ENCODE measurements at regions not wholly inside any gene's neighbourhood (a gene's known extent, or its start where the extent isn't known, plus 50 kb on each side); places are given as distances from the start of the nearest gene placed in this dataset.

- DNase-seq (ENCODE audit: low spot score), result no peak
Measured at GRCh38 chr15:70347321-70348225, 249.9 kb upstream of the TLE3 start.

DNA sequence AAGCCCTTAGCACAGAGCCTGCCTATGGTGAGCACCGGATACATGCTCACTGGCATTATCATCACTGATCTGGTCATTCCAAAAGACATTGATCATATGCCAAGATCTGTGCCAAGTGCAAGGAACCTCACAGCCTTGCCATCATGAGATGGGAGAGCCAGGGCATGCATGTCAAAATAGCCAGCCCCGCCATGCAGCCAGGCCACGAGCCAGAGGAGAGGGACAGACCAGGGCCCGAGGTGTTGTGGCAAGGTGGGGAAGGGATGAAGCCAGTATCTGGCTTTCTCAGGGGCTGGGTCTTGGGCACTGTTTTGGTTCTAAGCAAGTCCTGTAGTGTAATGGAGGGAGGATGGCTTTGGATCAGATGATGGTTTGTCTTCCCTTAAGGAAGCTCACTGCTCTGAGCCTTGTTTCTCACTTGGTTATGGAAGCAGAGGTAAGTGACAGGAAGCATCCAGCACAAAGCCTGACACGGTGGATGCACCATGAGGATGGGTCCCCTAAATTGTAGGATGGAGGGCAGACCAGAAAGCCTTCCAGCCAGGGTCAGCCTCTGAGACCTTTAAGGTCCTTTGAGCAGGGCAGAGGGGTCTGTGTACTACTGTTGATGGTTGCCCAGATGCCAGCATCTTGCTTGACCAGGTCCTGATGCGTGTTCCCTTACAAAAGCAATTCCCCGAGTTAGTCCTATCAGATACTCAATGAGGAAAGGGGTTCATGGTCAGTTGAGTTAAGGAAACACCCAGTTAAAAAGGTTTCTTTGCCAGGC, 247.7 kb upstream of the TLE3 start:
- DNase-seq (ENCODE audit: low spot score), result no peak

GRCh38 chr15:70344666-70345065, 246.9 kb upstream of the TLE3 start:
- DNase-seq (ENCODE audit: low spot score), result no peak

DNA sequence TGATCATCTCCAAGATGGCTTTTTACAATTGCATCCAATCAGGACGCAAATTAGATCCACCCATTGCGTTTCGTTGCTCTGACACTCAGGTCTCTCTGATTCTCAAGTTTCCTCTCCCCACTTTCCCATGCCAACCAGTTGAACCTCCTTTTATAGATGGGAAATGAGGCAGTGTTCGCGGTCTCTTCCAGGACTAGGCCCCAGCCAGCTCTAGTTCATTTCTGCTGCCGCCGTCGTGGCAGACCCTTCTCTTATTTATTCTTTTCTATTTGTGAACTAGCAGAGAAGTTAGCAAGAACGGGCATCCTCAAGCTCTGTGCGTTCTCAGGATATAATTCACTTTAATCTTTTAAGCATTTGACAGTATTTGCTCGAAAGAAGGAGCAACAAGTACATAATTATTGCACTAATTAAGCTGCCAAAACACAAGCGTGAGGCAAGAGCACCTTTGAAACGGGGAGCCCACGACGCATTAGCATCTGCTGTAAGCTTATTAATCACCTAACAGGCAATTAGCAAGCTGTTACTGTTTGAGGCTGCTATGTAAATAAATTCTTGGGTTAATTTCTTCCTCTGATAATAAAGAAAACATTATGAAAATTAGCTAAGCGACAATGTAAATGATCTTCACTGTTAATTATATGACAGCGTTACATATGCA, 246.4 kb upstream of the TLE3 start:
- no peak for DNase-seq (ENCODE audit: low spot score)

DNA sequence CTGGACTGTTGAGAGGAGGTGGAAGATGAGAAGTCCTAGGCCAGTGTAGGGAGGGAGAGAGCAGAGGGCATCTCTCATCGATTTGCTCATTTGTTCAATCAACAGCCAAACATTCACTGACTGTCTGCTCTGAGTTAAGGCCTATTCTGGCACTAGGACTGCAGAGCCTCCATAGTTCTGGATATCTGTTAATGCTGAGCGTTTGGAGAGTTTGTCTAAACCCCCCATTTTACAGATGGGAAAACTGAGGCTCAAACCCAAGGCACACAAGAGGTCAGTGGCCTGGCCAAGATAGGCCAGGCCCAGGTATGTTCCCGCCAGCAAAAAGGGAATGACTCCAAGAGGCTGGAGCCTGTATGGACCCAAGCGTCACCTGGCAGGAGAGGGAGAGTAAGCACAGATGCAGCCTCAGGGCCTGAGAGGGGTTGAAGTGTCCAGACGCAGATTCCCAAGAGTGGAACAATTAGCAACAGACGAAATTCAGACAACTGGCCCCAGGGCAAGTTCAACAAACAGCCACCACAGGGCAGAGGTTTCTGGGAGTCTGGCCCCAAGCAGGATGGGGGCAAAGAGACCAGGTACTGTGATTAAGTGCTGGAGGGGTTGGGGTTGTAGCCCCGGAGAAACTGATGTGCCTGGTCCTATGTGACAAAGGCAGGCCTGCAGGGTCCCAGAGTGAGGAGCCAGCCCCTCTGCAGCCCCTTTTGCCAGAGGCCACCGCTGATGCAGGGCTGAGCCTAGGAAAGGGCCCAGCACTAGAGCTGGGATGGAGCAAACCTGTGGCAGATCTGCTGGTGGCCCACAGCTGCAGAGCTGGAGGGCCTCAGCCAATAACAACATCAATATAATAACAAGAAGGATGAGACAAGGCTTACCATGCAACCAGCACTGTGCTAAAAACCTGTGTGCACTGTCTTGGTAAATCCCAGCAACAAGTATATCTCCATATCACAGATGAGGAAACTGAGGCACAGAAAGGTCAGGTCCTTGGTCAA, 245.1 kb upstream of the TLE3 start:
- no peak for DNase-seq (ENCODE audit: low spot score)

GRCh38 chr15:70342141-70342540, 244.4 kb upstream of the TLE3 start:
- DNase-seq (ENCODE audit: low spot score), result no peak

- no peak for DNase-seq (ENCODE audit: low spot score)
Measured at GRCh38 chr15:70341566-70341965, 243.8 kb upstream of the TLE3 start.

- no peak for DNase-seq (ENCODE audit: low spot score)
Measured at GRCh38 chr15:70340494-70340870, 242.8 kb upstream of the TLE3 start.

DNA sequence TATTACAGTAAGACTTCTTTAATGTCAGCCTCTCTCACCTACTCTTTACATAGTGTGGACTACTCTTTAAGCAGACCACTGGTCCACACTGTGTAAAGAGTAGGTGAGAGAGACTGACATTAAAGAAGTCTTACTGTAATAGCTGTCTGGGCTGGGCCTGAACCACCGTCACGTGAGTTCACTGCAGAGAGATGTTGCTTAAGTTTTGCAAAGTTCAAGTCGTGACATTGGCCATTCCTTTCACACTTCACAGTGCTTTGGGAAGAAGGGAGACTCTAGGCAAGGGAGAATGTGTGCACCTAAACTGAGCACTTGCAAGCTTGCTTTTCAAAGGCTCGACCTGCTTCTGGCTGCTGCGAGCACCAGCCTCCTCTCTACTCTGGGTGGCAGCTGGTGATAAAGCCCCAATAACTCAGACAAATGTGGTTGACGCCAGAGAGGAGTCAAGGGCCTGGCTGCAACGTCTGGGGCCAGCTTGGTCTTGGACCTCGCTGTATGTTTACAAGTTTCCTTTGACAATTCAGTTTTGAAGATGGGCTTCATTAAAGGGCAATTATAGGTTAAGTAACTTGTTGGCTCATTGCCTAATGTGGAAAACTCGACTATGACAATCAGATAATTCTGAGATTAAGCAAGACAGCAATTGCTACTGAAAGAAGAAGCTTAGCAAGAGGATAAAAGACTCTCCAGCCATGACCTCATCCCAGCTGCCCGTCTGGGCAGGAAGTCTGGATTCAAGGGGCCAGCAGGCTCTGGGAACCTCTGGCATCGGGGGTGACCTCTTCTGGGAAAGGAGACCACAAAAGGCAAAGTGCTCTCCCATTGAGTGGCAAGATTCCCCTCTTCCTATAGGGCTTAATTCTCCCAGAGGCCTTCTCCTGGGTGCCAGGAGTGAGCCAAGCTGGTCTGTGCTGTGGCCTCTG, 242.1 kb upstream of the TLE3 start:
- no peak for DNase-seq (ENCODE audit: low spot score)

DNA sequence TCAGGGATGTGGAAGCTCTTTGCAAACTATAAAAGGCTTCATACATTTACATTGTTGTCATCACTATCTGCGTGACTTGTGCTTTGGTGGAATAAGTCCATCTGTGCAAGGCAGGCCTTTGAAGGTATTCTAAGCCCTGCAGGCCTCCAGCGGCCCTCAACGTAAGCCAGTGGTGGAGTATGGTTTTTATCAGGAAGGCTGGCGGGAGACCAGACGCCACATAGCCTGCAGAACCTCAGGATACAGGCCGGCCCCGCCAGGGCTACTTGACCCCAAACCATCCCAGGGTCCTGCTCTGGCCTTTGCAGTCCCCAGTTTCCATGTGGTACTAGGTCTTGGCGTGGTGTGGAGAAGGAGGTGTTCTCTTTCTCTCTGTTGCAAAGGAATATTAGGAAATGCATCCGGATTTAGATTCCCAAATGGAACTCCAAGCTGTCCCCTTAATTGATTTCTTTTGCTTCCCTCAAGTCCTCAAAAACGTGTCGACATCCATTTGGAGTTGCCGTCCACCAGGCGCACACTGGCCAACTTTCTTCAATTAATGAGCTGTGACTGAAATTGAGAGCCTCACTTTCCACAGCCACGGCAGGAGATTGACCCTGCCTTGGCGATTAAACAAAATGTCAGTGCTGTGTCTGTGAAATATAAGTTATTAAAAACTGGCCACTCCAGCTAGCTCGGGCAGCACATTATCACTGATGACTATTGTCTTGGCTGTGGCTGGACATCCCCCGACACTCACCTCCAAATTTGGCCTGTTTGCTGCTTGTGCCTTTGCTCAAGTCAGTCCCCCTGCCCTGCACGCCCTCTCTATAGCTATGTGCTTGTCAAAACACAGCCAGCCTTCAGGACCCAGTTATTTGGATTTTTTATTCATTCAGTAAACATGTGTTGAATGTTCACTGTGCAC, 239.8 kb upstream of the TLE3 start:
- DNase-seq (ENCODE audit: low spot score), result no peak

GRCh38 chr15:70336425-70337009, 238.8 kb upstream of the TLE3 start:
- DNase-seq (ENCODE audit: low spot score), result no peak

- DNase-seq (ENCODE audit: low spot score), result no peak
Measured at GRCh38 chr15:70334286-70334685, 236.6 kb upstream of the TLE3 start.

DNA sequence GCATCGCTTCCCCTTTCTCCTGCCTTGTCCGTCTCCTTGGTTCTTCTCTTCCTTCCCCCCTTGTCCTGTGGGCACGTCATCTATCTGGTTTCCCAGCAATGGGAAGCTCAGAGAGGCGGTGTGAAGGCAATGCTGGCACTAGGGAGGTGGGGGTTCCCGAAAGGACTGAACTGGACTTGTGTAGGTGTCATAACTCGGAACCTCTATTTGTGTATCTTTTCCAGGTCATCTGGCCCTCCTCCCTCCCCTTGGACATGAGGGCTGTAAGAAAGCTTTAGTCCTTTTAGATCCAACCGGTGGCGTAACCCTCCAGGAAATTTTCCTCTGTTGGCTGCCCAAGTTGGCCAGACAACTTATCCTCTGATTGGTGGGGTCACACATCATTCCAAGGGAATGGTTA, 231.5 kb upstream of the TLE3 start:
- DNase-seq (ENCODE audit: low spot score), result no peak

- DNase-seq (ENCODE audit: low spot score), result no peak
Measured at GRCh38 chr15:70328679-70329115, 231.0 kb upstream of the TLE3 start.

- peak; percentile 55 for DNase-seq (ENCODE audit: low spot score)
Measured at GRCh38 chr15:70327856-70328678, 230.3 kb upstream of the TLE3 start.

DNA sequence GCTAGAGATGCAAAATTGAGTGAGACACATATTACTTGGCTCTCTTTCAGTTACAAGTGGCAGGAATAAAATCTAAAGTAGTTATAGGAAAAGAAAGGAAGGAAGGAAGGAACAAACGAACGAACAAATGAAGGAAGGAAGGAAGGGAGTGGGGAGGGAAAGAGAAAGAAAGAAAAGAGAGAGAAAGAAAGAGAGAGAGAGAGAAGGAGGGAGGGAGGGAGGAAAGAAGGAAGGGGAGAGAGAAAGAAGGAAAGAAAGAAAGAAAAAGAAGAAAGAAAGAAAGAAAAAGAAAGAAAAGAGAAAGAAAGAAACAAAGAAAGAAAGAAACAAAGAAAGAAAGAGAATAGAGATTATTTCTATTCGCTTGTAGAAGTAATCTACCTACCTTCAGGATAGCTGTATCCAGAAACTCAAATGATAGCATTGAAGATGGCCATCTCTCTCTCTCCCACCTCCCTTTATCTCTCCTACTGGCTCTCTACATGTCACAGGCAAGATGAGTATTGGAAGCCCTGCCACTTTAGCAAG, 229.7 kb upstream of the TLE3 start:
- no peak for DNase-seq (ENCODE audit: low spot score)
